A549 (cell line): ENCODE measurements at regions not wholly inside any gene's neighbourhood (a gene's known extent, or its start where the extent isn't known, plus 50 kb on each side); places are given as distances from the start of the nearest gene placed in this dataset.

Experiments
- ATAC-seq, 2 experiments: fragments of 200-7000 bp in 1 of 2; fragments of >200 bp in 1 of 2; cut with Nextera tagmentation in 1 of 2; cut with Tn5 transposase in 1 of 2; 3 replicates each; pipeline versions ENCODE4 v1.8.0 to v1.9.1; 2018 to 2020; ENCODE audit warnings: mild to moderate bottlenecking in 1 of 2, moderate library complexity in 1 of 2
- CTCF ChIA-PET: fragments of 300-600 bp; sonication (Branson Sonifier 250); formaldehyde crosslinking; extraction: SDS; loops from one replicate; lab custom pipeline; 2021; ENCODE audit warnings: antibody characterized with exemption, inconsistent platforms; lab: Yijun Ruan, JAX
- POLR2A ChIA-PET: fragments of 350-600 bp; formaldehyde crosslinking; extraction: SDS; loops from one replicate; lab custom pipeline; 2021; ENCODE audit warnings: antibody characterized with exemption, inconsistent platforms; lab: Yijun Ruan, JAX
- DNase-seq, 2 experiments: peaks; one replicate each; pipeline versions ENCODE4 v3.0.0 to v3.0.0-alpha.2; 2011 to 2016; ENCODE audit warnings: low read depth in 1 of 2, low spot score in 1 of 2
- FAIRE-seq: peaks from 2 replicates; lab custom pipeline; 2011; peaks lifted over from hg19 to GRCh38; lab: Jason Lieb, UNC
- H3K27ac ChIP-seq, 2 experiments: fragments of >200 bp; sonication (Bioruptor Twin); formaldehyde crosslinking; 3 replicates each; pipeline ENCODE4 v1.5.1; 2016 to 2017
- H3K4me1 ChIP-seq: fragments of >200 bp; sonication (Bioruptor Twin); formaldehyde crosslinking; 3 replicates; pipeline ENCODE4 v1.6.1; 2016
- H3K4me2 ChIP-seq: fragments of >200 bp; sonication (Bioruptor Twin); formaldehyde crosslinking; 3 replicates; pipeline ENCODE4 v1.6.1; 2016
- H3K4me3 ChIP-seq: fragments of >200 bp; sonication (Bioruptor Twin); formaldehyde crosslinking; 3 replicates; pipeline ENCODE4 v1.5.1; 2016
- H3K9me3 ChIP-seq: fragments of >200 bp; sonication (Bioruptor Twin); formaldehyde crosslinking; 3 replicates; pipeline ENCODE4 v1.6.1; 2016
- CBX2 ChIP-seq: fragments of 200-600 bp; sonication (generic); IDR thresholded peaks from 2 replicates; pipeline ENCODE4 v1.6.1; 2016; ENCODE audit warnings: low read depth, mild to moderate bottlenecking, borderline replicate concordance
- CHD2 ChIP-seq: fragments of 150-350 bp; IDR thresholded peaks from 2 replicates; pipeline ENCODE4 v1.6.1; 2014; ENCODE audit warnings: low read length; ENCODE audit not compliant: partially characterized antibody
- EHMT2 ChIP-seq: fragments of 200-600 bp; sonication (generic); IDR thresholded peaks from 2 replicates; pipeline ENCODE4 v1.6.1; 2016; ENCODE audit warnings: antibody characterized with exemption, low read depth, mild to moderate bottlenecking, moderate library complexity
- FOSL2 ChIP-seq, 2 experiments: fragments of 450-650 bp in 1 of 2; fragments of >200 bp in 1 of 2; sonication (Bioruptor Twin) in 1 of 2; formaldehyde crosslinking; IDR thresholded peaks; 2 replicates each; pipeline versions ENCODE4 v1.5.0 to v1.6.1; 2016 to 2020; ENCODE audit warnings: mild to moderate bottlenecking in 1 of 2, moderate library complexity in 1 of 2
- HDAC2 ChIP-seq: fragments of 200-600 bp; sonication (generic); IDR thresholded peaks from 2 replicates; pipeline ENCODE4 v1.6.1; 2016
- HEYL ChIP-seq: fragments of 250-450 bp; sonication (Bioruptor Pico); IDR thresholded peaks from 2 replicates; pipeline ENCODE4 v1.8.0; 2021; ENCODE audit warnings: mild to moderate bottlenecking, moderate library complexity
- JUN ChIP-seq, 2 experiments: fragments of >200 bp; sonication (Bioruptor Twin); formaldehyde crosslinking; IDR thresholded peaks; 2 replicates in 1 of 2; 3 replicates in 1 of 2; pipeline ENCODE4 v1.6.1; 2016 to 2017
- KDM5A ChIP-seq: fragments of 200-600 bp; sonication (generic); IDR thresholded peaks from 2 replicates; pipeline ENCODE4 v1.6.1; 2016; ENCODE audit warnings: antibody characterized with exemption, mild to moderate bottlenecking
- MYC ChIP-seq: IDR thresholded peaks from 2 replicates; pipeline ENCODE4 v1.6.1; 2012; ENCODE audit warnings: mild to moderate bottlenecking, inconsistent platforms, low read length, improper control_type of control experiment, borderline replicate concordance
- NPAS2 ChIP-seq: fragments of 250-450 bp; sonication (Bioruptor Pico); IDR thresholded peaks from 2 replicates; pipeline ENCODE4 v1.8.0; 2022; ENCODE audit warnings: mild to moderate bottlenecking, moderate library complexity, borderline replicate concordance
- NR3C1 ChIP-seq: fragments of >200 bp; sonication (Bioruptor Twin); formaldehyde crosslinking; IDR thresholded peaks from 3 replicates; pipeline ENCODE4 v1.6.1; 2017
- PHF8 ChIP-seq: fragments of 200-600 bp; sonication (generic); IDR thresholded peaks from 2 replicates; pipeline ENCODE4 v1.6.1; 2016; ENCODE audit warnings: low read depth, mild to moderate bottlenecking, antibody characterized with exemption, moderate library complexity, borderline replicate concordance
- RAD21 ChIP-seq, 2 experiments: fragments of >200 bp in 1 of 2; sonication (Bioruptor Twin) in 1 of 2; formaldehyde crosslinking in 1 of 2; IDR thresholded peaks in 1 of 2; conservative IDR thresholded peaks in 1 of 2; 2 replicates in 1 of 2; 3 replicates in 1 of 2; pipeline ENCODE4 v1.6.1; 2012 to 2018; ENCODE audit warnings: inconsistent platforms in 1 of 2
- RCOR1 ChIP-seq: fragments of 150-350 bp; IDR thresholded peaks from 2 replicates; pipeline ENCODE4 v1.6.1; 2014; ENCODE audit warnings: antibody characterized with exemption, low read length, low read depth
- RFX5 ChIP-seq: fragments of 450-650 bp; IDR thresholded peaks from 2 replicates; pipeline ENCODE4 v1.7.1; 2014; ENCODE audit warnings: antibody characterized with exemption, mild to moderate bottlenecking, moderate library complexity
- RNF2 ChIP-seq: fragments of 200-600 bp; sonication (generic); IDR thresholded peaks from 2 replicates; pipeline ENCODE4 v1.6.1; 2016; ENCODE audit warnings: low read depth, mild to moderate bottlenecking, antibody characterized with exemption, moderate library complexity, borderline replicate concordance
- SREBF2 ChIP-seq: fragments of 450-650 bp; IDR thresholded peaks from 2 replicates; pipeline ENCODE4 v1.6.1; 2014; ENCODE audit warnings: mild to moderate bottlenecking, moderate library complexity
- TP53 ChIP-seq: fragments of 250-450 bp; sonication (Bioruptor Pico); IDR thresholded peaks from 2 replicates; pipeline ENCODE4 v1.5.0; 2021; ENCODE audit warnings: mild to moderate bottlenecking, moderate library complexity
- ZC3H11A ChIP-seq: fragments of 450-650 bp; IDR thresholded peaks from 2 replicates; pipeline ENCODE4 v1.6.1; 2014; ENCODE audit warnings: antibody characterized with exemption, mild to moderate bottlenecking
- ZFP36 ChIP-seq: fragments of 450-650 bp; IDR thresholded peaks from 2 replicates; pipeline ENCODE4 v1.6.1; 2014; ENCODE audit warnings: borderline replicate concordance; ENCODE audit not compliant: partially characterized antibody
- ZNF302 ChIP-seq: fragments of 250-450 bp; sonication (Bioruptor Pico); IDR thresholded peaks from 2 replicates; pipeline ENCODE4 v1.9.0; 2021; ENCODE audit warnings: inconsistent platforms, mild to moderate bottlenecking, moderate library complexity
- WGBS: methylation state at CpG from one replicate; pipeline ENCODE4 v1.1.6; 2017; ENCODE audit errors: missing lambda C conversion rate; 5-methylcytosine and 5-hydroxymethylcytosine counted together
- TF ChIP-seq, protein P1 (sequence below): fragments of >200 bp; sonication (Bioruptor Twin); formaldehyde crosslinking; IDR thresholded peaks from 3 replicates; pipeline ENCODE4 v1.5.1; 2016
- TF ChIP-seq, protein P2 (sequence below): fragments of >200 bp; sonication (Bioruptor Twin); formaldehyde crosslinking; IDR thresholded peaks from 3 replicates; pipeline ENCODE4 v1.6.1; 2016
- TF ChIP-seq, protein P3 (sequence below): fragments of 250-450 bp; sonication (Bioruptor Pico); IDR thresholded peaks from 2 replicates; pipeline ENCODE4 v1.5.0; 2021; ENCODE audit warnings: mild to moderate bottlenecking, moderate library complexity, borderline replicate concordance
- TF ChIP-seq, protein P4 (sequence below): IDR thresholded peaks from 2 replicates; pipeline ENCODE4 v1.6.1; 2012
- TF ChIP-seq, protein P5 (sequence below): fragments of 150-350 bp; IDR thresholded peaks from 2 replicates; pipeline ENCODE4 v1.6.1; 2014; ENCODE audit warnings: low read depth, mild to moderate bottlenecking, low read length

DNA sequence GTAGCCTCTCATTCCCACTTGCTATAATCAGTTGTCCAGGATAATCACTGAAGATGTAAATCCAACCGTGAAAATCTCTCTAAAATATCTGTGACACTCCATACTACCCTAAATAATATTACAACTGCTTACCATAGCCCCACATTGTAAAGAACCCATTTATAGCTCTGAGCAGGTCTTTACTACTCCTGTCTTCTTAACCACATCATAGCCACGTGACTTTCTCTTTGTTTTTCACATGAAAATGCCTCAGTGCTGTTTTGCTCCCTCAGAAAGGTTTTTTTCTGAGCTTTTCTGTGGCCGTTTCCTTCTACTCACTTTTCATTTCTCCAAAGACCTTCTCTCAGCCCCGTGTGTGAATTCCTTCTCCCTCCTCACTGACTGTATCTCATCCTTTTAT, 662.2 kb upstream of the ADARB2 start:
- ATAC-seq (no peak), DNase-seq (no peak), FAIRE-seq (no peak)
- ChIA-PET CTCF (no interaction called here), POLR2A (no interaction called here)
- TF ChIP-seq FOSL2 (IDR thresholded peaks at IDR 0.05) (no peak), FOSL2 (CRISPR knock-in tag; IDR thresholded peaks at IDR 0.05) (no peak), ZC3H11A (no peak), KDM5A (no peak), ZNF302 (no peak), TP53 (no peak), RNF2 (no peak), ZFP36 (no peak), EHMT2 (no peak)
- no peak overlapping the region for H3K27ac ChIP-seq
- no peaks in the 10 kb centered on the region for H3K9me3 ChIP-seq
- 2% methylated on average over 4 of the region's 4 CpGs for WGBS
- H3K4me2 ChIP-seq, result no peak overlapping the region
- H3K4me3 ChIP-seq, result no peak overlapping the region
- H3K4me1 ChIP-seq, result no peaks in the 10 kb centered on the region

DNA sequence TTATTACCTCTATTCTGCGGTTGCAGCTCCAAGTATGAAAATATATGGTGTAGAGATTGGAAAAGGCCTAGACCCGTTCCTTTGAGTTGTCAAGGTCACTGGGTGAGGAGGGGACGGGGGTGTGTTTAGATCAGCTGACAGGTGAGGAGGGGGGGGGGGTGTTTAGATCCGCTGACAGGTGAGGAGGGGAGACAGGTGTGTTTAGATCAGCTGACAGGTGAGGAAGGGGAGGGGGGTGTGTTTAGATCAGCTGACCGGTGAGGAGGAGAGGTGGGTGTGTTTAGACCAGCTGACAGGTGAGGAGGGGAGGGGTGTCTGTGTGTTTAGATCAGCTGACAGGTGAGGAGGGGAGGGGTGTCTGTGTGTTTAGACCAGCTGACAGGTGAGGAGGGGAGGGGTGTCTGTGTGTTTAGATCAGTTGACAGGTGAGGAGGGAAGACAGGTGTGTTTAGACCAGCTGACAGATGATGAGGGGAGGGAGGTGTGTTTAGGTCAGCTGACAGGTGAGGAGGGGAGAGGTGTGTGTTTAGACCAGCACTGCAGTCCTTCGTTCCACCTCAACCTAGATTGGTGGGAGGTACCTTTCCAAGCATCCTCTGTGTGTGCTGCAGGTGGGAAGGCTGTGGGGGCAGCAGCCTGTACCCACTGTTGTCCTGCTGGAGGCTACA, 655.0 kb upstream of the ADARB2 start:
- Histone ChIP-seq H3K9me3 (no peaks in the 10 kb centered on the region), H3K27ac (no peak overlapping the region), H3K4me2 (no peak overlapping the region), H3K4me1 (no peaks in the 10 kb centered on the region), H3K4me3 (no peak overlapping the region)
- ChIA-PET CTCF (no interaction called here), POLR2A (no interaction called here)
- ATAC-seq (no peak), DNase-seq (no peak), FAIRE-seq (no peak)
- TF ChIP-seq, protein P1, sequence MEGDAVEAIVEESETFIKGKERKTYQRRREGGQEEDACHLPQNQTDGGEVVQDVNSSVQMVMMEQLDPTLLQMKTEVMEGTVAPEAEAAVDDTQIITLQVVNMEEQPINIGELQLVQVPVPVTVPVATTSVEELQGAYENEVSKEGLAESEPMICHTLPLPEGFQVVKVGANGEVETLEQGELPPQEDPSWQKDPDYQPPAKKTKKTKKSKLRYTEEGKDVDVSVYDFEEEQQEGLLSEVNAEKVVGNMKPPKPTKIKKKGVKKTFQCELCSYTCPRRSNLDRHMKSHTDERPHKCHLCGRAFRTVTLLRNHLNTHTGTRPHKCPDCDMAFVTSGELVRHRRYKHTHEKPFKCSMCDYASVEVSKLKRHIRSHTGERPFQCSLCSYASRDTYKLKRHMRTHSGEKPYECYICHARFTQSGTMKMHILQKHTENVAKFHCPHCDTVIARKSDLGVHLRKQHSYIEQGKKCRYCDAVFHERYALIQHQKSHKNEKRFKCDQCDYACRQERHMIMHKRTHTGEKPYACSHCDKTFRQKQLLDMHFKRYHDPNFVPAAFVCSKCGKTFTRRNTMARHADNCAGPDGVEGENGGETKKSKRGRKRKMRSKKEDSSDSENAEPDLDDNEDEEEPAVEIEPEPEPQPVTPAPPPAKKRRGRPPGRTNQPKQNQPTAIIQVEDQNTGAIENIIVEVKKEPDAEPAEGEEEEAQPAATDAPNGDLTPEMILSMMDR, result no peak
- TF ChIP-seq RFX5 (no peak), SREBF2 (no peak), HDAC2 (no peak), MYC (no peak), HEYL (no peak), NR3C1 (no peak)
- TF ChIP-seq, protein P2, sequence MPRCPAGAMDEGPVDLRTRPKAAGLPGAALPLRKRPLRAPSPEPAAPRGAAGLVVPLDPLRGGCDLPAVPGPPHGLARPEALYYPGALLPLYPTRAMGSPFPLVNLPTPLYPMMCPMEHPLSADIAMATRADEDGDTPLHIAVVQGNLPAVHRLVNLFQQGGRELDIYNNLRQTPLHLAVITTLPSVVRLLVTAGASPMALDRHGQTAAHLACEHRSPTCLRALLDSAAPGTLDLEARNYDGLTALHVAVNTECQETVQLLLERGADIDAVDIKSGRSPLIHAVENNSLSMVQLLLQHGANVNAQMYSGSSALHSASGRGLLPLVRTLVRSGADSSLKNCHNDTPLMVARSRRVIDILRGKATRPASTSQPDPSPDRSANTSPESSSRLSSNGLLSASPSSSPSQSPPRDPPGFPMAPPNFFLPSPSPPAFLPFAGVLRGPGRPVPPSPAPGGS, result no peak
- WGBS, result 10% methylated on average over 4 of the region's 6 CpGs

DNA sequence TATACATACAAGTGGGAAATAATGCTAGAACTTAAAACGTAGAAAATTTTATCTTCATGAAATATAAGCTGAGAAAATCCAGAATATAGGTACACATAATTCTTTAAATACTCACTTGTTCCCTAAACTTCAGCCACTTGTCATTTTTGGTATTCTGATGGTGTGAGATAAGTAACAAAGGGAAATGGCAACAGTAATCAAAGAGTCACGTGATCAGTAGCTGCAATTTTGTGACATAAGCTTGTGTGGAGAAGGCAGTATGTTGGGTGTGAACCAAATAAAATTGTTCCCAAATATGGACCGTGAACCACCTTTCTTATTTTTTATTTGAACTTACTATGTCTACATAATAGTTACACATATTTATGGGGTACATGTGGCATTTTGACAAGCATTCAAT, 650.3 kb upstream of the ADARB2 start:
- 18% methylated on average over 3 of the region's 3 CpGs for WGBS
- Histone ChIP-seq H3K4me1 (no peaks in the 10 kb centered on the region), H3K9me3 (0 out of 3 replicates have a peak, but pooled peaks cover 3% of the 10 kb centered on the region), H3K4me3 (no peak overlapping the region), H3K27ac (no peak overlapping the region), H3K4me2 (no peak overlapping the region)
- CTCF ChIA-PET, result no interaction called here
- ATAC-seq, result no peak
- no peak for DNase-seq
- POLR2A ChIA-PET, result no interaction called here
- TF ChIP-seq NPAS2, result no peak
- TF ChIP-seq CBX2, result no peak
- no peak for TF ChIP-seq RCOR1
- no peak for FAIRE-seq

DNA sequence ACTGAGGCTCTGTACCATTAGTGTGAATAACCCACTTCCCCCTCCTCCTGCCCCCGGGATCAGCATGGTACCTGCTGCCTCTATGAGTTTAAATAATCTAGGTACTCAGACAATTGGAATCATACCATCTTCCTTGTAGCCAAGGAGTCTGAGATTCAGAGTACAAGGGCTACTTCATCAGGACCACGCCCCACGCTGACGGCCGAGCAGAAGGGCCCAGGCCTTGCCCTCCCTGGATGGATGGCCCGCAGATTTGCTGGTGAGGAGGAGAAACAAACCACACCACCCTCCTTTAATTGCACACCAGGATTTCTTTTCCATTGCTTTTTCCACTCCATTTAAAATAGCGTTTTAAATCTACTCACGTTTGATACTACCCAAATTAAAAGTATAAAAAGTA, 649.9 kb upstream of the ADARB2 start:
- ATAC-seq (no peak), DNase-seq (no peak), FAIRE-seq (no peak)
- 4% methylated on average over 8 of the region's 8 CpGs for WGBS
- no peak overlapping the region for H3K4me2 ChIP-seq
- H3K27ac ChIP-seq, result no peak overlapping the region
- no peaks in the 10 kb centered on the region for H3K4me1 ChIP-seq
- 0 out of 3 replicates have a peak, but pooled peaks cover 3% of the 10 kb centered on the region for H3K9me3 ChIP-seq
- ChIA-PET POLR2A (no interaction called here), CTCF (no interaction called here)
- no peak overlapping the region for H3K4me3 ChIP-seq
- TF ChIP-seq, protein P3, sequence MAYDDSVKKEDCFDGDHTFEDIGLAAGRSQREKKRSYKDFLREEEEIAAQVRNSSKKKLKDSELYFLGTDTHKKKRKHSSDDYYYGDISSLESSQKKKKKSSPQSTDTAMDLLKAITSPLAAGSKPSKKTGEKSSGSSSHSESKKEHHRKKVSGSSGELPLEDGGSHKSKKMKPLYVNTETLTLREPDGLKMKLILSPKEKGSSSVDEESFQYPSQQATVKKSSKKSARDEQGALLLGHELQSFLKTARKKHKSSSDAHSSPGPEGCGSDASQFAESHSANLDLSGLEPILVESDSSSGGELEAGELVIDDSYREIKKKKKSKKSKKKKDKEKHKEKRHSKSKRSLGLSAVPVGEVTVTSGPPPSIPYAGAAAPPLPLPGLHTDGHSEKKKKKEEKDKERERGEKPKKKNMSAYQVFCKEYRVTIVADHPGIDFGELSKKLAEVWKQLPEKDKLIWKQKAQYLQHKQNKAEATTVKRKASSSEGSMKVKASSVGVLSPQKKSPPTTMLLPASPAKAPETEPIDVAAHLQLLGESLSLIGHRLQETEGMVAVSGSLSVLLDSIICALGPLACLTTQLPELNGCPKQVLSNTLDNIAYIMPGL (CRISPR knock-in tag), result no peak
- TF ChIP-seq, protein P4, sequence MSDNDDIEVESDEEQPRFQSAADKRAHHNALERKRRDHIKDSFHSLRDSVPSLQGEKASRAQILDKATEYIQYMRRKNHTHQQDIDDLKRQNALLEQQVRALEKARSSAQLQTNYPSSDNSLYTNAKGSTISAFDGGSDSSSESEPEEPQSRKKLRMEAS, result no peak
- TF ChIP-seq RNF2, result no peak
- TF ChIP-seq ZC3H11A, result no peak
- TF ChIP-seq, protein P5, sequence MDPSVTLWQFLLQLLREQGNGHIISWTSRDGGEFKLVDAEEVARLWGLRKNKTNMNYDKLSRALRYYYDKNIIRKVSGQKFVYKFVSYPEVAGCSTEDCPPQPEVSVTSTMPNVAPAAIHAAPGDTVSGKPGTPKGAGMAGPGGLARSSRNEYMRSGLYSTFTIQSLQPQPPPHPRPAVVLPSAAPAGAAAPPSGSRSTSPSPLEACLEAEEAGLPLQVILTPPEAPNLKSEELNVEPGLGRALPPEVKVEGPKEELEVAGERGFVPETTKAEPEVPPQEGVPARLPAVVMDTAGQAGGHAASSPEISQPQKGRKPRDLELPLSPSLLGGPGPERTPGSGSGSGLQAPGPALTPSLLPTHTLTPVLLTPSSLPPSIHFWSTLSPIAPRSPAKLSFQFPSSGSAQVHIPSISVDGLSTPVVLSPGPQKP, result no peak
- TF ChIP-seq RAD21 (conservative IDR thresholded peaks at IDR 0.05 in 1 of 2, IDR thresholded peaks at IDR 0.05 in 1 of 2), result no peak
- TF ChIP-seq JUN (IDR thresholded peaks at IDR 0.05), result no peak
- no peak for TF ChIP-seq PHF8
- TF ChIP-seq RFX5, result no peak
- TF ChIP-seq CHD2, result no peak
